ENCODE measurements at regions not wholly inside any gene's neighbourhood (a gene's known extent, or its start where the extent isn't known, plus 50 kb on each side); places are given as distances from the start of the nearest gene placed in this dataset.

DNA sequence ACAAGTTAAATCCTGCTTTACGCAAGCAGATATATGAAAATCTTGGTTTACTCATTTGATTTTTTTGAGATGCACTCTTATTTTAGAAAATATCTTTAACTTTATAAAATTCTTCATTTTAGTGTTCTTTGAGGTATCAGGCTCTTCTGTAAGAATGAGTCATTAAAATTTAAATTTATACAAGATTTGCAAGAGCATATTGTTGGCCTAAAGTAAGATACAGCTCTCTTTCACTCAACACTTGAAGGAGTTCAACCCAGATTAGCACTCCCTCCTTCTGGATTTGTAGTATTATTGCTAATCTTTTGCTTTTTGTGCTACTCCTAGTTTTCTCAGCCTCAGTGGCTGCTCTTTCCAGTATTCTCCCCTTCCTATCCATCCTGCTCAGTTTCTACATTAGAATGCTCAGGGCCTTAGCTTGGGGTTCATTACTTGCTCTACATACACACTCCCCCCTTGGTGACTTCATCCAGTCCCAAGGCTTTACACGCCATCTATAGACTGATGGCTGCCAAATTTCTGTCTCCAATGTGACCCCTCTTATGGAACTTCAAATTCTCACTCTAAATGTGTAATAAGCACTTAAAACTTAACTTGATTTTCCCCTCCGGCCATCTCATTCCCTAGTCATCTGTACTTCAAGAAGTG, 425.3 kb upstream of the FANCL start:
- H3K4me3 ChIP-seq (ENCODE audit: low read depth, low read length): no peak overlapping the region
- no peaks in the 10 kb centered on the region for H3K27me3 ChIP-seq
- no peak for DNase-seq
- TF ChIP-seq, protein P1, sequence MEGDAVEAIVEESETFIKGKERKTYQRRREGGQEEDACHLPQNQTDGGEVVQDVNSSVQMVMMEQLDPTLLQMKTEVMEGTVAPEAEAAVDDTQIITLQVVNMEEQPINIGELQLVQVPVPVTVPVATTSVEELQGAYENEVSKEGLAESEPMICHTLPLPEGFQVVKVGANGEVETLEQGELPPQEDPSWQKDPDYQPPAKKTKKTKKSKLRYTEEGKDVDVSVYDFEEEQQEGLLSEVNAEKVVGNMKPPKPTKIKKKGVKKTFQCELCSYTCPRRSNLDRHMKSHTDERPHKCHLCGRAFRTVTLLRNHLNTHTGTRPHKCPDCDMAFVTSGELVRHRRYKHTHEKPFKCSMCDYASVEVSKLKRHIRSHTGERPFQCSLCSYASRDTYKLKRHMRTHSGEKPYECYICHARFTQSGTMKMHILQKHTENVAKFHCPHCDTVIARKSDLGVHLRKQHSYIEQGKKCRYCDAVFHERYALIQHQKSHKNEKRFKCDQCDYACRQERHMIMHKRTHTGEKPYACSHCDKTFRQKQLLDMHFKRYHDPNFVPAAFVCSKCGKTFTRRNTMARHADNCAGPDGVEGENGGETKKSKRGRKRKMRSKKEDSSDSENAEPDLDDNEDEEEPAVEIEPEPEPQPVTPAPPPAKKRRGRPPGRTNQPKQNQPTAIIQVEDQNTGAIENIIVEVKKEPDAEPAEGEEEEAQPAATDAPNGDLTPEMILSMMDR (IDR thresholded peaks at IDR 0.05; ENCODE audit: low read depth, low read length): no peak
- no peaks in the 10 kb centered on the region for H3K36me3 ChIP-seq
- H3K9me3 ChIP-seq: no peaks in the 10 kb centered on the region
- no peaks in the 10 kb centered on the region for H3K4me1 ChIP-seq

DNA sequence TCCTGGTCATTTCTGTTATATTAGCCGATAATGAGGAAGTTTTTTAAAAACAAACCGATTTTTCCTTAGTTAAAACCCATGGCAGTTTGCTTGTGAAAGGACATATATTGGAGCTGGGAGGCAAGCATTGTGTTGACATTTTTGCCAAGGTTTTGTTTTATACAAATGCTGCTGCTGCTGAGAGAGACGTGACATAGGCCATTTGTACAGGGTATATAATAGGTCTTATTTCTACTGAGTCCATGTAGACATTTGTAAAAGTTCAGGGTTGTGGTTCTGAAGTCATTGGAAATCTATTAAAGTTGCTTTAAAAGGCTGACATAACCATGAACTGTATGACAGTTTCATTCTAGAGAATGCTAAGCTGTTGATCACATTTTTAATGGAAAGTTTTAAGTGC, 424.0 kb upstream of the FANCL start:
- H3K4me1 ChIP-seq: no peaks in the 10 kb centered on the region
- DNase-seq: no peak
- H3K27me3 ChIP-seq: no peaks in the 10 kb centered on the region
- no peaks in the 10 kb centered on the region for H3K36me3 ChIP-seq
- TF ChIP-seq, protein P1 (IDR thresholded peaks at IDR 0.05; ENCODE audit: low read depth, low read length): no peak
- no peaks in the 10 kb centered on the region for H3K9me3 ChIP-seq
- H3K4me3 ChIP-seq (ENCODE audit: low read depth, low read length): no peak overlapping the region

DNA sequence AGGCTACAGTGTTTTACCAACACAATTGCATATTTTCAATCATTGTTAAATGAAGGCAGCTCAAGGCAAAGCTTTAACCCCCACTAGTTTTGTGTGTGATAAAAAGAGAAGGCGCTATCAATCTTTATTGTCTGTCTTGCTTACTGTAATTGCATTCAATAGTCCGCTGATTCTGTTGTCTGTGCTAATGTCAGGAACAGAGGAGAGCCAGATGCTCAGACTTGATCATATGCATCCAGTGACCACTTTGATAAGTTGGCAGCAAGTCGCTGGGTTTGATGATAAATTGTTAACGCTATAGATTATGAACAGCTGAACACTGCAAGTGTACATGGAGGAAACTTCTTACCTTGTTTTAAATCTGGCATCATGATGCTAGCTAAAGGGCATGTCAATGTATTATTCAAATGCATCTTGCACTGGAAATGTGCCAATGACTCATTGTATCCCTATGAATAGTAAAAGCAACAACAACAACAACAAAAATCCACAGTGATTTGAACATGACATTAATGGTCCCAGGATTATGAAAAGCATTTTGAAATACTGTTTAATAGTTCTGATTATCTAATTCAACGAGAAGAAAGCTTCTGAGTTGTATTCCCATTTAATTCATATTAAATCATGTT, 423.5 kb upstream of the FANCL start:
- Histone ChIP-seq H3K4me1 (no peaks in the 10 kb centered on the region), H3K36me3 (no peaks in the 10 kb centered on the region), H3K4me3 (ENCODE audit: low read depth, low read length) (no peak overlapping the region), H3K9me3 (no peaks in the 10 kb centered on the region), H3K27me3 (no peaks in the 10 kb centered on the region)
- TF ChIP-seq, protein P1 (IDR thresholded peaks at IDR 0.05; ENCODE audit: low read depth, low read length): no peak
- DNase-seq: no peak

DNA sequence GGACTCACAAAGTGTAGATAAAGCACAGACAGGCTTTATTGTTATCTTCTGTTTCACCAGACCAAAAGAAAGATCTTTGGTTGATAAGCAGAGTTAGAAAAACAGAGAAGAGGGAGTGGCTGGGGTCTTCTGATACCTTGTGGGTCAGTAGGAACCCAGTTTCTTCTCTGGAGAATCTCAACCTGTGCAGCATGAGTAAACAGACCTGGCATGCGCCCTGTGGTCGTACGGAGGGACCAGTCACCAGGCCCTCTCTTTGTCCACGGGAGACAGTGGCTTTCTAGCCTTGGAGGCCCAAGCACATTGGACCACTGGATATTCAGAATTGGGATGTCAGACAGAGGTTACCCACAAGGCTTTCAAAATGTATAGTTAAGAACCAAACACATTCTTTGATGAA, 418.9 kb upstream of the FANCL start:
- Histone ChIP-seq H3K36me3 (no peaks in the 10 kb centered on the region), H3K4me1 (no peaks in the 10 kb centered on the region), H3K27me3 (no peaks in the 10 kb centered on the region), H3K4me3 (ENCODE audit: low read depth, low read length) (no peak overlapping the region), H3K9me3 (no peaks in the 10 kb centered on the region)
- no peak for DNase-seq
- TF ChIP-seq, protein P1 (IDR thresholded peaks at IDR 0.05; ENCODE audit: low read depth, low read length): no peak

DNA sequence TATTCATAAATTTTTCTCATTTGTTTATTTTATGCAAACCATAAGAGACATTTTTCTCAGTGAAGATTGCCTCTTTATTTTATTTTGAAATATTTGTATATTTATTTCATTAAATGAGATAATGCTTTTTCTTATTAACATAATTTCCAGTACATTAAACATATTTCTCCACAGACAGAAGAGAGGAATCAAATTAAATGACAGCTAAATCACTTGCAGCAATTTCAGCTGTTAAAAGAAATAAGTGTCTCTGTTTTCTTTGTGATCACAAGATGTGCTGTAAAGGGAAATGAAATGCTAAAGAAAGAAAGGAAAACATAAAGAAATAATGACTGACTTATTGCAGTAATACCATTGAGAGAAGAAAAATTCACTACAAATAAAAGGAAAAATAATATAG, 414.0 kb upstream of the FANCL start:
- DNase-seq: no peak
- no peaks in the 10 kb centered on the region for H3K9me3 ChIP-seq
- no peaks in the 10 kb centered on the region for H3K36me3 ChIP-seq
- H3K4me3 ChIP-seq (ENCODE audit: low read depth, low read length): no peak overlapping the region
- no peaks in the 10 kb centered on the region for H3K27me3 ChIP-seq
- TF ChIP-seq, protein P1 (IDR thresholded peaks at IDR 0.05; ENCODE audit: low read depth, low read length): no peak
- no peaks in the 10 kb centered on the region for H3K4me1 ChIP-seq

DNA sequence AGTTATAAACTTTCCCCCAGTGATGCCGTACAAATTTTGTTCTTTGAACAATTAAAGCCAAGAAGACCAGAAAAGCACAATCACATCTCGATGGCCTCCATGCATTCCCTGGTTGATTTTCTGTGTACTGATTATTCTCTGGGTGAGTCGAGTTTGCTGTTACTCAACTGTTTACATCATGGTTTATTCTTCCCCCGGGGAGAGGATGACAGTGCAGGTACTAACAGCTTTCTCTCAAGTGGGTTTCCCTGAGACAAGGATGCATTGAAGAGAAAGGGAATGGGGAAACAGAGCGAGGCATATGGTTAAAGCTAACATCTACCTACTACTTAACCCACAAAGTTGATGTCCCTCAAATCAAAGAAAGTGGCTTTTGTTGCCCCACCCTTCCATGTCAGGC, 410.8 kb upstream of the FANCL start:
- Histone ChIP-seq H3K36me3 (no peaks in the 10 kb centered on the region), H3K4me3 (ENCODE audit: low read depth, low read length) (no peak overlapping the region), H3K27me3 (no peaks in the 10 kb centered on the region), H3K4me1 (no peaks in the 10 kb centered on the region), H3K9me3 (no peaks in the 10 kb centered on the region)
- TF ChIP-seq, protein P1 (IDR thresholded peaks at IDR 0.05; ENCODE audit: low read depth, low read length): no peak
- DNase-seq: no peak

Data from BE2C (cell line).